Vagina (tissue), 2 donors: ENCODE measurements at regions not wholly inside any gene's neighbourhood (a gene's known extent, or its start where the extent isn't known, plus 50 kb on each side); places are given as distances from the start of the nearest gene placed in this dataset.

Experiments
- CTCF ChIP-seq, 3 experiments: fragments of 450-650 bp in 2 of 3; fragments of 200-600 bp in 1 of 3; sonication (generic) in 1 of 3; IDR thresholded peaks; one replicate each; pipeline ENCODE4 v1.5.1; 2017 to 2019; ENCODE audit warnings: antibody characterized with exemption in 3 of 3, mild to moderate bottlenecking in 2 of 3, moderate library complexity in 2 of 3
- POLR2A ChIP-seq, 2 donors: fragments of 450-650 bp; IDR thresholded peaks; one replicate each; pipeline ENCODE4 v1.6.1; 2017; ENCODE audit warnings: antibody characterized with exemption in 2 of 2, mild to moderate bottlenecking in 2 of 2, moderate library complexity in 2 of 2

GRCh38 chr10:130696870-130697269, 560.7 kb downstream of the GLRX3 start:
- TF ChIP-seq CTCF (IDR thresholded peaks at IDR 0.05) (no peak), POLR2A (IDR thresholded peaks at IDR 0.05) (no peak)
